ENCODE measurements at regions not wholly inside any gene's neighbourhood (a gene's known extent, or its start where the extent isn't known, plus 50 kb on each side); places are given as distances from the start of the nearest gene placed in this dataset.
"Not testable (repeated sequence)": the region's sequence is repeated elsewhere in the genome, so short reads cannot be mapped to it uniquely, and the experiment has no call there.

- DNase-seq (ENCODE audit: low spot score) = no peak
Observed at GRCh38 chr4:74544655-74545361, 99.9 kb downstream of the AREG start.

- DNase-seq (ENCODE audit: low spot score) = no peak
Observed at GRCh38 chr4:74545448-74545847, 100.5 kb downstream of the AREG start.

- DNase-seq (ENCODE audit: low spot score) = no peak
Observed at GRCh38 chr4:74546057-74546456, 101.1 kb downstream of the AREG start.

GRCh38 chr4:74547042-74547441, 102.1 kb downstream of the AREG start:
- no peak for DNase-seq (ENCODE audit: low spot score)

- no peak for DNase-seq (ENCODE audit: low spot score)
Observed at GRCh38 chr4:74548561-74548960, 103.6 kb downstream of the AREG start.

- no peak for DNase-seq (ENCODE audit: low spot score)
Observed at GRCh38 chr4:74549936-74550335, 105.0 kb downstream of the AREG start.

GRCh38 chr4:74555231-74555630, 110.3 kb downstream of the AREG start:
- no peak for DNase-seq (ENCODE audit: low spot score)

GRCh38 chr4:74555843-74556242, 110.9 kb downstream of the AREG start:
- DNase-seq (ENCODE audit: low spot score) = no peak

- no peak for DNase-seq (ENCODE audit: low spot score)
Observed at GRCh38 chr4:74559853-74560252, 114.9 kb downstream of the AREG start.

- no peak for DNase-seq (ENCODE audit: low spot score)
Observed at GRCh38 chr4:74567981-74568380, 123.0 kb downstream of the AREG start.

GRCh38 chr4:74570095-74570494, 125.2 kb downstream of the AREG start:
- no peak for DNase-seq (ENCODE audit: low spot score)

- DNase-seq (ENCODE audit: low spot score) = no peak
Observed at GRCh38 chr4:74578329-74578728, 133.4 kb downstream of the AREG start.

- not testable (repeated sequence) for DNase-seq (ENCODE audit: low spot score)
Observed at GRCh38 chr4:74578865-74579264, 133.9 kb downstream of the AREG start.

- DNase-seq (ENCODE audit: low spot score) = no peak
Observed at GRCh38 chr4:74583089-74583700, 138.3 kb downstream of the AREG start.

GRCh38 chr4:74583757-74584156, 138.8 kb downstream of the AREG start:
- no peak for DNase-seq (ENCODE audit: low spot score)

- no peak for DNase-seq (ENCODE audit: low spot score)
Observed at GRCh38 chr4:74588350-74588749, 143.4 kb downstream of the AREG start.

- DNase-seq (ENCODE audit: low spot score) = no peak
Observed at GRCh38 chr4:74590476-74590875, 145.5 kb downstream of the AREG start.

GRCh38 chr4:74598611-74599325, 153.8 kb downstream of the AREG start:
- no peak for DNase-seq (ENCODE audit: low spot score)

- DNase-seq (ENCODE audit: low spot score) = no peak
Observed at GRCh38 chr4:74603186-74603585, 158.2 kb downstream of the AREG start.

- no peak for DNase-seq (ENCODE audit: low spot score)
Observed at GRCh38 chr4:74608151-74608949, 163.4 kb downstream of the AREG start.

- no peak for DNase-seq (ENCODE audit: low spot score)
Observed at GRCh38 chr4:74610491-74610890, 165.6 kb downstream of the AREG start.

GRCh38 chr4:74612837-74613236, 167.9 kb downstream of the AREG start:
- DNase-seq (ENCODE audit: low spot score) = no peak
